HG02678 (cell line): ENCODE measurements at regions not wholly inside any gene's neighbourhood (a gene's known extent, or its start where the extent isn't known, plus 50 kb on each side); places are given as distances from the start of the nearest gene placed in this dataset.
A peak's percentile ranks its signal among the peaks of the same experiment; 100 is the strongest.

Source experiments
- ATAC-seq: cut with Tn5 transposase; IDR thresholded peaks from one replicate; pipeline ENCODE4 v1.9.1; 2021; ENCODE audit warnings: mild to moderate bottlenecking, moderate library complexity; ENCODE audit not compliant: unreplicated experiment

DNA sequence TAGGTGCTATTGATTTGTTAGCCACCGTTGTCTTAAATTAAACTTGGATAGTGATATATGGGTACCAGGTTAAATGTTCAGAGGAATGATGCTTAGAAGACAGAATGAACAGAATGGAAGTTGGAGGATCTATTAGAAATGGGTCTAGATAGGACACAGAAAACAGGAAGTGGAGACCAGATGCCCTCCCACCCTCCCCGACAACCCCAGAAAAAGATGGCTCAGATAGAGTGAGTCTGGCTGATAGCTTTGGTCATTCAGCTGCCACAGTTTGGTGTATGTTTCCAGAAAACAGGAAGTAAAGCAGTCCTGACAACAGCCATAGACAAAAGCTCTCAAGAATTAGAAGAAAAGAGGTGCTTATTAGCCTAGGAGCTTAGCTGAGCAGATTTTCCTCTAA is 71.5 kb upstream of the DSG1 start:
- ATAC-seq: no peak

GRCh38 chr18:31247574-31248199 is 70.3 kb upstream of the DSG1 start:
- ATAC-seq: no peak

- ATAC-seq: no peak
These were observed 69.0 kb upstream of the DSG1 start for GRCh38 chr18:31248783-31249521.

DNA sequence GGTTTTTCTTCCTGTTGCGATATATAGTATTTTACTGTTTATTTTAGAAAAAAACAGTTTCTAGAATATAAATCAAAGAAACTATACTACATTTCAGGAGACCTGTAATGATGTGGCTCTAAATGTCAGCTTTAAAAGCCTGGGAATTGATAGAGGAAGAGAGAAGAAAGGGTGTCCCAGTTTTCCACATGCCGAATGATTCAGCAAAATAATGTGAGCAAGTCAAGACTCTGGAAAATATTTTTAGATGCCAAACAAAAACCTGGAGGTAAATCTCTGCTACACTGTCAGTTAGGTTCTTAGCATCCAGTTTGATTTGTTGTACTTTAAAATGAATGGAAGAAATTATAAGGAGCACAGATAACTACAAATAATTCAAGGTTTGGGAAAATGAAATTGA is 67.1 kb upstream of the DSG1 start:
- ATAC-seq: no peak

DNA sequence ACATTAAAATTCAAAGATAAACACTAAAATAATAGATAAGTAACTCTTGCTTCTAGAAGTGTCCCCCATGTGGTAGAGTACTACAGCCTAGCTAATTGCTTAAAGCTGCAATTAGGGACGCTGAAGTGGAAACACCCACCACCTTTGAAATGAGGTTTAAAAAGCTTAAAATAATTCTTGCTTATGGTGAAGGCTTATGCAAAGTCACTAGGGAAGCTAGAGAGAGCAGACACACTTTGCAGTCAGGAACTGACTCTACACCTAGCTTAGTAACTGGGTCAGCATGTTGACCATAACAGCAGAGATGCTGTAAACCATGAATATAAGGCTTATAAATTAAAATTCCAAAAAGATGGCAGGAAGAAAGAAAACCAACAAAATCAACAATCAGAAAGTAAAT is 65.4 kb upstream of the DSG1 start:
- no peak for ATAC-seq

DNA sequence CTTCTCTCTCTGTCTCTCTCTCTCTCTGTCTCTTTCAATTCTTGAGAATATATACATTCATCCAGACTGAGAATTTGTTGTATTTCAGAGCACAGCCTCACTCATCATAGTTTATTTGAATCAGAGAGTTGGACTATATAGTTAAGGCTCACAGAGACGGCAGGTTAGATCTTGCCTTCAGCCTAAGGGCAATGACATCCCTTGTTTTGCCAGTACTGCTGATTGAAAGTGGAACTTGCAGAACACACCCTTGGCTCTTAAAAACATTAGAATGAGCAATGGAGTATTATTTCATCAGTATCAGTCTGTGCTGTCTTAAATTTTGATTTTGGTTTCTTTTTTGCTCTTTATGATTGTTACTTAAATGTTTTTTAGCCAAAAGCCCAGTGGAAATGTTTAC is 62.0 kb upstream of the DSG1 start:
- no peak for ATAC-seq

DNA sequence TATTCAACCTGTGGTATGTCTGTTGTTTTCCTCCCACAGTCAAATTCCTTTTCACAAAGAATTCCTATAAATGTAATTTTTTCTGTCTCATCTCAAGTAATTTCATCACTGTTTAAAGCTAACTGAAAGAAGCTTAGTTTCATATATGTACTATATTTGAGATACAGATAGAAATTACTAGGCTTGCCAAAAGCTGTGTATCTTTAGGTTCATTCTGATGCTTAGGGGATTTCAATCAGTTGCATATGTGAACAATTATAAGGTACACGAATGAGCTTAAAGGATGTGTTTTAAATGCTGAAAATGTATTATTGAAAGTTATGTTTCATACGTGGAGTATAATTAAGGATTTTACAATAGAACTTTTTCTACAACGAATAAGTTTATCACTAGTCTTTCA is 59.2 kb upstream of the DSG1 start:
- ATAC-seq: no peak

GRCh38 chr18:31261792-31262582 is 56.0 kb upstream of the DSG1 start:
- ATAC-seq: no peak

DNA sequence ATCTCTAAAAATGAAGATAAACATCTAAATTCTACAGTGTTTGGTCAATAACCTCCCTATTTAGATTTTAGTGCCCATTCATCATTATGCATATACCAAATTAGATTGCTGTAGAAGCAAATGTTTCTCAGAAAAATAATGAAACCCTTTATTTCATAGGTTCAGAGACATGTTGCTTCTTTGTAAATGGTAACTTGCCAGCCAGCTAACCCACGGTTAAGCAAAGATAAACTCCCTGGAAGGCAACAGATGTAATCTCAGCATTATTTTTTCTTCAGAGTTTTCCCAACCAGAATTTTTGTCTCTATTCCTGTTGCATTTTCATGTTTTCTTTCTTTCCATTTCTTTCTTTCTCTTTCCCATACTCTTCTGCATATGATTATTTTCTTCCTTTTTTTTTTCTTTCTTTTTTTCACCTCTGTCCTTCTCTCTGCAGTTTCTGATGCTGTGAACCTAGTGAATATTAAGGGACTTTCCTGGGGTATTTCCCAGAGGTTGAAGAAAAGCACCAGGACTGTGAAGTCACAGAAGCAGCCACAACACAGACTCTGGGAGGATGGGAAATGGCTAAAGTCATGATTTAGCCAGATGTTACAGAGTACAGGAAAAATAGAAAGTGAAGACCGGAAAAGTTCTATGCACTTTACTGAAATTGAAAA is 50.0 kb upstream of the DSG1 start:
- peak; percentile 80 for ATAC-seq
